GM18861 (cell line): ENCODE measurements at regions not wholly inside any gene's neighbourhood (a gene's known extent, or its start where the extent isn't known, plus 50 kb on each side); places are given as distances from the start of the nearest gene placed in this dataset.

Source experiments
- ATAC-seq: cut with Tn5 transposase; IDR thresholded peaks from one replicate; pipeline ENCODE4 v1.9.1; 2021; ENCODE audit not compliant: unreplicated experiment

DNA sequence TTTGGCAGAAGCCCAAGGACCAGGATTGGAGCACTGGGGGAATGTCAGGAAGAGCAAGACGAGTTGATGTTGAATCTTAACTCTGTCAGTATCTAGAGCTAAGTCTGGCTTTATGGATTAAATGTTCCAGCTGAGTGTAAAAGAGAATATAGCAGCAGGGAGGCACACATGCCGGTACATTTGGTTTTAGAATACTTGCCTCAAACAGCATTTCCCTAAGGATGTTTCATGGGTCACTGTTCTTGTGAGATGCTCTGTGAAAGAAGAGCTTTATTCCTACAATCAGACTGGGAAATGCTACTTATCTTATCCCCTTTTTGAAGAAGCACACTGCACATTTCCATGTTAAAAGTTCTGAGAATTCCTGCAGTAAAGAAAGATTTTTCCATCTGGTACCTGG, 440.3 kb upstream of the B3GALT2 start:
- no peak for ATAC-seq

DNA sequence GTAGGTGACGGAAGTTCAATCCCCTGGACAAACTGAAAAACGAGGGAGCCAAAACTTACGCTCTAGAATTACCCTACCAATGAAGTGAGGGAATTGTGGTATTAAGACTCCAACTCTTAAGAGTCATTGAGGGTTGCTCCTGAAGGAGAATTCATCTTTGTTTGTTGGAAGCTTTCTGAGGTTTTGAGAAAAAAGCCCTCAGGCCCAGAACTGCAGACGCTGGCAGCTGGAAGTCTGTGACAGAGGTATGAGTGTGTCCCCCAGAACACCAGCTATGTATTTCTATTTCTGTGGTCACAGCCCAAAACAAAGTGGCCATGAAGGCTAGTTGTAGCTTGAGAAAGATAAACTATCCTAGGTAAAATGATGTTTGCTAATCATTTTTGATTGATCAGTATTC, 438.8 kb upstream of the B3GALT2 start:
- ATAC-seq = no peak

DNA sequence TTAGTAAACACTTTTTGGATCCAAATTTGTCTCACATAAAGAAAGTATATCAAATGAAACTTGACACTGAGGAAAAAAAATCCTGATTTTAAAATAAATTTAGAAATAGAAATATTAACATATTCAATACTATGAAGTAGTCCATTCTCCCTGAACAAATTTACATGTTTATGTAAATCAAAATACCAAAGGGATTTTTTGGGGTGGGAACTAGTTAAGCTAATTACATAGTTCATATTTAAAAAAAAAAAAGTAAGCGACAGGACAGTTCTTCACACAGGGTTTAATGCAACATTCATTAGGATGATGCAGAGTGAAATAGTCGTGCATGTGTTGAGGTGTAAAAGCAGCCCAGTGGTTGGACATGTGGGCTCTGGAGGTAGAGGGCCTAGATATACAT, 433.5 kb upstream of the B3GALT2 start:
- no peak for ATAC-seq

DNA sequence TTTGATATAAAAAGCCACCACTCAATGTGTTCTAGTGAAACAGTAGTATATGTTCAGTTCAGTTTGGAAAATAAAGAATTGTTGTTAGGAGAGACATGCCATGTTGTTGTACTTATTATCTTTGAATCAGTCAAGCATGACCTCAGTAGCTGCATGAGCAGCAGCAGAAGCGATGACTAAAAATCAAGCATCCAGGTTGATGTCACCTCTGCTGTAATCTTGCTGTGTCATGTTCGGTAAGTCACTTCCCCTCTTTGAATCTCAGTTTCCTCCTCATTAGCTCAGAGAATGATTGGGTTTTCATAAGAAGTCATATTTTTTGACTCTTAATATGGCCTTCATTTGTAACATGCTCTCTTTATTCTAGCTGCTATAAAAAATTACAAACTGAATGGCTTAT, 428.4 kb upstream of the B3GALT2 start:
- peak; percentile 67 for ATAC-seq

DNA sequence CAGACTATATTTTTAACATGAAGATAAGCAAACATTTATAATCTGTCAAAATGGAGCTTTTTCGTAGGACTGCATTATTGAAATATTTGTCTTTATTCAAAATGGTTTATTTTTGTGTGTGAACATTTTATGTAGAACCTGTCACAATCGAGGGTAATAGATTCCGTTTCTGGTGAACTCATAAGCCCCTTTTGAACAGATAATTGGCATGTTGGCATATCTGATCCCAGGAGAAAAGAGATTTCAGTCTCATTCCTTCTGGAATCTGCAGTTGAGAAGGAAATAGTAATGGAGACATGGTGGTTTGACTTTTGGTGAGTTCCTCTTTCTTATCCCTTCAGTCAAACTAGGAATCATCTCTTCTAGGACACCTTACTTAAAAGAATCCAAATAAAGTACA, 427.9 kb upstream of the B3GALT2 start:
- no peak for ATAC-seq

DNA sequence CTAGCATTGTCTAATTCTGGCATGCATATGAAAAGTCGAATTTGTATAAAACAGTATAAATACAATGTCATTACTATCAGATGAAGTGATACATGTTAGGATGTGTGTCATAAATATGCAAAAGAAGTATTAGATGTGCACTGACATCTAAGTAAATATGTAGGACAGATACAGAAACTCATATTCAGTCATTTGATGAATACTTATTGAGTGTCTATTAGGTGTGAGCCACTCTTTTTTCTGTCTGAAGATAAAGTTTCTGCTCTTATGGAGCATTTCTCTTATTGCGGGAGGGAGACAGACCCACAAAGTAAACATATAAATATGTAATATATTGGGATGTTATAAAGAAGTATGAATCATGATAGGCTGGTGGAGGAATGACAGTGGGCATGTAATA, 426.6 kb upstream of the B3GALT2 start:
- ATAC-seq = no peak

DNA sequence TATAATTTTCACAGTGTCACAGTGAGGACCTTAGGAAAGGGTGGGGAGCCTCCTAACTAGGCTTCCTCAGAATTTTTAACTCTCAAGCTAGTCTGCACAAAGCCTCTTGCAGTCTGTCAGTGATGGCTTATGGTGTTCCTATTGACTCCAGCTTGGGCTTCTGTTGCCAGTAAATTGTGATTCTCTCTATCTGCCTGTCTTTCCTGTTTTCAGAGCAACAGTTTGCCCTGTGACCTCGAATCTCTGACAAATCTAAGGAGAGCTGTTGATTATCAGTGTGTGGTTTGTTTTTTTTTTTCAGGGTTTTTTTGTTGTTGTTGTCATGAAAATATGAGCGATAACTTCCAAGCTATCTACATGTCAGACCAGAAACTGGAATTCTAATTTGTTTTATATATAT, 423.2 kb upstream of the B3GALT2 start:
- no peak for ATAC-seq

DNA sequence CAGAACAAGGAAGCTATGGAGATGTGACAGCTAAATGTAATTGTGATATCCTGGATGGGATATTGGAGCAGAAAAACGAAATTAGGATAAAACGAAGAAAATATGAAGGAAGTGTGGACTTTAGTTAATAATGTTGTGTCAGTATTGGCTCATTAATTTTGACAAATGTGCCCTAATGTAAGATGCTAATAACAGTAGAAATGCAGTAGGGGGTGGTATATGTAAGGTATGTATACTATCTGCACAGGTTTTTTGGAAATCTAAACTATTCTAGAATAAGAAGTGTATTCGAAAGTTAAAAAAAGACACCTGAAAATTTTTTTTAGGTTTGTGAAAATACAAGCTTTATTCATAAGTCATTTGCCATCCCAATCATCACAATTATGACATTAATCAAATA, 421.4 kb upstream of the B3GALT2 start:
- no peak for ATAC-seq

DNA sequence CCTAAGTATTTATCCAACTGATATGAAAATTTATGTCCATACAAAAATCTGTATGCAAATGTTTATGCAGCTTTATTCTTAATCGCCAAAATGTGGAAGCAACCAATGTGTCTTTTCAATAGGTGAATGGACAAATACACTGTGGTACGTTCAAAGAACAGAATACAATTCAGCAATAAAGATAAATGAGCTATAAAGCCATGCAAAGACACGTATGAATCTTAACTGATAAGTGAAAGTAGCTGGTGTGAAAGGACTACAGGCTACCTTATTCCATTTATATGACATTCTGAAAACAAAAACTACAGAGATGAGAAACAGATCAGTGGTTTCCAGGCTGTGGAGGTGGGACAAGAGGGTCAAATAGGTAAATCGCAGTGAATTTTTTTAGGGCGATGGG, 419.6 kb upstream of the B3GALT2 start:
- no peak for ATAC-seq

DNA sequence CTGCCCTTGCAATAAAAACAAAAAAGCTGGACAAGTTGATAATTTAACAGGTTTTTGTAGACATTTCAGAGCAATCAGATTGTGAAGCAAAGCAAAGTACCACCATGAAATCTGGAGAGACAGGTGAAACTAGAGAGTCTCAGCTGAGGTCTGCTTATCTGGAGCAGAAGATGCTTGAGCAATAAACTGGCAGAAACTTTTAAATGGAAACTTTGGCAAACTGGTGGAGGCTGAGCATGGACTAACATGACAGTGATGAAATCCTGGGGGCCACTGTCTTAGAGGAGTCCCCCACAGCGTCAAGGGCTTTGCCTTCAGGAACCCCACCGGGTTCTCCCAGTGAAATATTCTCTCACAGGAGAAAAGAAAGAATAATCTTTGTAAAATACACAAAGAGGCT, 416.3 kb upstream of the B3GALT2 start:
- ATAC-seq = no peak

DNA sequence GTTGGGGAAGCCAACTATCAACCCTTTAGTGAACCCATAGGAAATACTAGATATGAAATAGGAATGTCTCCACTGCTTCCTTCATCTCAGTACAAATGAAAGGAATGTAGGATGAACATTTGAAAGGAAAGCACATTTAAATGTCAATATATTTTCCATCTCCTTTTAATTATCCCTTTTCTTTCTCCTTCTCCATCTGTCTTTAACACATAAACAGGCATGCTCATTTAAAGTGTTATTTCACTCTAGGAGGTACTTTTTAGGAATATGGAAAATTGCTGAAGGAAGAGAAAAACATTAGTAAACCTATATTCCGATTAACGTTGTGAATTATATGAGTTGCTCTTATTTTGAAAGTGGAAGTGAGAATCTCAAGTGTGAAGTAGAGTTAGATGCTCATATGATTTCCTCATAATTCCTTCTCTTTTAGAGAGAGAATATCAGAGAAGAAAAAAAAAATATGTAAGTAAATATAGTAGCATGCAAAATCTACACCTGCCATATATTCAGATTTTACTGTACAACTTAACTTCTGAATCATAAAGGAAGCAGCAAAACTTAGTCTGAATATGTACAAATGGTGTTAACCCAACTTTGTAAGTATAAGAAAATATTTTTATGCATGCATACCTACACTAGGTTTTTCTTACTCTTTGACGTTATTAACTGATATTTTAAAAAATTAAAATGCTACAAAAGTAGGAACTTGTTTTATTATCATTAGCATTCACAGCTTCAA, 406.9 kb upstream of the B3GALT2 start:
- no peak for ATAC-seq

DNA sequence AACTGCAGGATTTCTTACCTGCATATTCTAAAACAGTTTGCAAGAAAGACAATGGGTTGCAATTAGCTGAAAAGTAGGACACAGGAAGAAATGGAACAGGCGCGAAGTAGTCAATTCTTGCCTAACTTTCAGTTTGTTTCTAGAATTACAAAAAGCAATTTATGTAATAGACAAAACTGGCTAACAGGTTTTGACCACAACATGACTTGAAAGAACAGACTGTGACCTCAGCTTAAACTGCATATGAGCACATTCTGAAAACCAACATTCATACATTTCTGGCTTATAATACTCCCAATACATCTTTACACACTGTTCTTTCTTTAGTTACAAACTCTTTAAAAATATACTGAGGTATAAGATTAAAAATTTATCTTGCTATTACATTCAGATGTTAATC, 405.9 kb upstream of the B3GALT2 start:
- ATAC-seq = no peak

DNA sequence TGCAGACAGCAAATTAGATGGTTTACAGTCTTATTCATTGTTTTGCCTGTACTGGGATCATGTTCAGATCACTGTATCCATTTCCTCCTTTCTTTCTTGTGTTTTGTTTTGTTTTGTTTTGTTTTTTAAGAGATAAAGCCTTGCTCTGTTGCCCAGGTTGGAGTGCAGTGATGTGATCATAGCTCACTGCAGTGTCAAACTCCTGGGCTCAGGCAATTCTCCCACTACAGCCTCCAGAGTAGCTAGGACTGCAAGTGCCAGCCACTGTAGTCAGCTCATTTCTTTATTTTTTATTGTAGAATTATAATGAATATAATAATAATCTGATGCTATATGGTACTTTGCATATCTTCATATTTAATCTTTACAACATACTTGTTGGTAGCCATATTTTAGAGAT, 403.7 kb upstream of the B3GALT2 start:
- no peak for ATAC-seq

DNA sequence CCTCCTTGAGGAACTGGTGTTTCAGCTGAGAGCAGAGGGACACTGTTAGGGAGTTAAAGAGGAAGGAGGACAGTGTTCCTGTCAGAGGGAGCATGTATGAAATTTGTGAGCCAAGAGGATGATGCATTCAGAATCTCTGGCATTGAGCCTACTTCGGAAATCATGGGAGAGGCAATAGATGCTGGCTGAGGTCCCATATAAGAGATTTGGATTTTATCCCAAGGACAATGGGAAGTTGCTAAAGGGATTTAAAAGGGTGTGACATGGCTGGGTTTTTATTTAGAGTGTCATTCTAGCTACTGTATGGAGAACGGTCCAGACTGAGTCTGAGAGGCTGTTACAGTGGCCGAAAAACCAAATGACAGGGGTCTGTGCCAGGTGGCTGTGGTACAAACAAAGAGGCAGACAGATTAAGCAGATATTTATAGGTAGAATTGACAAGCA, 403.2 kb upstream of the B3GALT2 start:
- no peak for ATAC-seq

DNA sequence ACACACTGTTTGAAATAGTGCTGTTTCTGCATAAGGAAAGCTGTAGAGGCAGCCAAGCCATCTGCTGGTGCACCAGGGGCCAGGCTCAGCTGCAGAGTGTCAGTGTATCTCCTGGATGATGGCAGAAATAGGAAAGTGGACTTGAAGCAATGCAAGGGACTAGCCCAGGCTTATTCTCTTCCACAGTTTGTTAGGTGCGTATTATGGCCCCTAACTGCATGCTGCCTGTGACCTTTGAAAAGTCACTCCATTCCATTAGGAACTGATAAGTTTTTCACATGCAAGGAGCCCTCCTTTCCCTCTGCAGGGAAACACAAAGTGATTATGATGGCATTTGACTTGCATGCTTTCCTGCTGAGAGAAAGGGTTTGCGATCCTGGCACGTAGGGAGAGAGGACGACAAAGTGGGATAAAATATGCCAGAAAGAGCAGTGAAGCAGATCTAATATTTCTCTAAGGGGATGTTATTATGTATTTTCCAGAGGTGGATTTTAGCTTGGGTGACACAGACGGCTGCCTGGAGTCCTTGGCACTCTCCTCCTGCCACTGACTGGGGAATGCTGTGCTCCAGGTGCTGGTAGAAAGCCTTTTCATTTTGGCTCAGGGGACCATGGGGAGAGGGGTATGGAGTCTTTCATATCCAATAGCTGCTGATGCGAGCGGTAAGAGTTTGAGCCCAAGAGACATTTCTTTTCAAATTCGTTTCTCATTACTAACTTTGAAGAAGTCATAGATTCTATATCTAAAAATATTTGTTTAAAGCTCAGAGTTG, 402.1 kb upstream of the B3GALT2 start:
- ATAC-seq = no peak

DNA sequence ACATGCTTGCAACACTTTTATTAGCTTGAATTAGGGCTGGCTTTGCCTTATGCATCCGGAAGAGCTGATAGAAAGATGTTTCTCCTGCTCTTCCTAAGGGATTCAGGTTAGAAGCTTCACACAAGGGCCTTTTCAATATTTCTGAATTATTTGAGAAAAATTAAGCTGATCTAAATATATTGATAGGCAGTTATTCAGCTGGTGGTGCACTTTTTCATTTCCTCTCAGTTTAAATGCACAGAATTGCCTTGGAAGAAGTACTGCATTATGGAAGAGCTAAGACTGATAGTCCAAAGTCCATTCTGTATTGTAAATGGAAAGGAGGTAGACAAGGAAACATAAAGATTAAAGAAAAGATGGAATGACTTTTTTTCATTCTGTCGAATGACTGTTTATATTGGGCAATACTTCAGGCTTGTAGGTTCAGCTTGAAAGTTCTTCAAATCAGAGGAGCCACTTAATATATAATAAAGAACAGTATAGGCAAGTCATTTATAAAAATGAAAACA, 398.4 kb upstream of the B3GALT2 start:
- ATAC-seq = no peak

DNA sequence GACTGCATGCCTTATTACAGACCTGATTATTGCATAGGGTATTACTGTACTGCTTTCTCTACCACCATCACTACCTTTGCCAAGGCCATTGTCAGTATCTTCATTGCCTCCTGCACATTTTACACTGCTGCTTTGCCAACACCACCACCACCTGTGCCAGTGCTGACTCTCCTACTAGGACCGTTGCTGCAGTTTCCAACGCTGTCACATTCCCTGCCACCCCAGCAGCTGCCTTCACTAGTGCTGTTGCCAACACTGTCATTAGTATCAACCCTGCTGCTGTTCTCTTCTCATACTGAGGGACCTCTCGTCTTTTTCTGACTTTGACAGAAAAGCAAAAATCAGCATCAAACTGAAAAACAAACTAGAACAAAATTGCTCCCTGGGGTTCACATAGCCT, 394.9 kb upstream of the B3GALT2 start:
- ATAC-seq = no peak

DNA sequence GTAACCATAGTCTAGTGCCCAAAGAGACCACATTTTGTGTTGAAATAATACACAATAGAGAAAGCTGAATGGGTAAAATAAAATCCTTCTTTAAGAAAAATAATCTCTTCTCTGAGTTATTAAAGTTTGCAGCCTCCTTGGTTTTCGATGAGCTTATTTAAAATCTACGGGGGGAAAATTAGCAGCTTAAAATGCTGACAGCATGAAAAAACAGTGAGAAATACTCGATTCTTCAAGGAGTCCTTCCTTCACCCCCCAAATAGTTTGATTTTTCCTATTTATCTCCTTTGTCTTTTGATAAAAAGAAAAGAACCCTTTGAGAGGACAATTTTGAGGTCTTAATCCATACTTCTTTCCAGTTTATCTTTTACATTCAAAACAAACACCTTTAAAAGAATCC, 394.0 kb upstream of the B3GALT2 start:
- ATAC-seq = no peak

DNA sequence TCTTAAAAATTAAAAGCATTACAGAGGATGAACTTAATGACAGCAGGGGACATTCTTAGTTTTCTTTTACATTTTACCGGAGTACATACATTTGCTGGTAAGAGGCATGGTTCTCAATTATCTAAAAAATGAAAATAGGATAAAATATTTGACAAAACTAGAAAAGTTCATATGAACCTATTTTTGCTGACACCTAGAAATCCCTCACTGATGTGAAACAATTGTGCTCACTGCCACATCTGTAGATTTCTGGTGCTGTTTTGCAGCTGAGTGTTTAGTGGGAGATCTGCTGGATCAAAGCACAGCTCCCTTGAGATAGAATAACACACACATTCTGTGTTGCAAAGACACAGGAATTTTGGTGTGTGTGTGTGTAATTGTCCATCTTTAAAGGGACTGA, 392.9 kb upstream of the B3GALT2 start:
- no peak for ATAC-seq

DNA sequence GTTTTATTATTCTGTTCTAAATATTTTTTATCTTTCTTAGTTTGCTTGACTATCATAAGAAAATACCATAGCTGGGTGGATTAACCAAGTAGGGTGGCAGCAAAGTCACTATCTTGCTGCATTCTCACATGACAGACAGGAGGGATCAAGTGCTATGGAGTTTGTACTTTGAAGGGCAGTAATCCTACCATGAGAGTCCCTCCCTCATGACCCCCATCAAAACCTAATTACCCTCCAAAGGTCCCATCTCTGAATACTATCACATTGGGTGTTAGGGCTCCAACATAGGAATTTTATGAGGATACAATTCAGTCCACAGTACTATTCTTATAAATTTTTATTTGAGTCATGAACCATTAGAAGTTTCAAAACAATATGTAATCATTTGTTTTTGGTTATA, 388.5 kb upstream of the B3GALT2 start:
- ATAC-seq = no peak

DNA sequence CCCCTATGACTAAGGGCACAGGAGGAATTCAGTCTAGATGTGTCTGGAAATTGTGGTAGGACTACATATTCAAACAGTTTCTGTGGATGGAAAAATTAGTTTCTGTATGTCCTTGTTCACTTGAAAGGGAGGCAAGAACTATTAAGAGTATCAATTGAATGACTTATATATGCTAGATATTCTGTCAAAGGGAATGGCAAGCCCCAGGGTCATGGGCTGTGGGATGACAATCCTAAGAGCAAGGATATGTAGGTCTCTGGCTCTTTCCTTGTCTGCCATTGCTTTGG, 383.5 kb upstream of the B3GALT2 start:
- no peak for ATAC-seq

DNA sequence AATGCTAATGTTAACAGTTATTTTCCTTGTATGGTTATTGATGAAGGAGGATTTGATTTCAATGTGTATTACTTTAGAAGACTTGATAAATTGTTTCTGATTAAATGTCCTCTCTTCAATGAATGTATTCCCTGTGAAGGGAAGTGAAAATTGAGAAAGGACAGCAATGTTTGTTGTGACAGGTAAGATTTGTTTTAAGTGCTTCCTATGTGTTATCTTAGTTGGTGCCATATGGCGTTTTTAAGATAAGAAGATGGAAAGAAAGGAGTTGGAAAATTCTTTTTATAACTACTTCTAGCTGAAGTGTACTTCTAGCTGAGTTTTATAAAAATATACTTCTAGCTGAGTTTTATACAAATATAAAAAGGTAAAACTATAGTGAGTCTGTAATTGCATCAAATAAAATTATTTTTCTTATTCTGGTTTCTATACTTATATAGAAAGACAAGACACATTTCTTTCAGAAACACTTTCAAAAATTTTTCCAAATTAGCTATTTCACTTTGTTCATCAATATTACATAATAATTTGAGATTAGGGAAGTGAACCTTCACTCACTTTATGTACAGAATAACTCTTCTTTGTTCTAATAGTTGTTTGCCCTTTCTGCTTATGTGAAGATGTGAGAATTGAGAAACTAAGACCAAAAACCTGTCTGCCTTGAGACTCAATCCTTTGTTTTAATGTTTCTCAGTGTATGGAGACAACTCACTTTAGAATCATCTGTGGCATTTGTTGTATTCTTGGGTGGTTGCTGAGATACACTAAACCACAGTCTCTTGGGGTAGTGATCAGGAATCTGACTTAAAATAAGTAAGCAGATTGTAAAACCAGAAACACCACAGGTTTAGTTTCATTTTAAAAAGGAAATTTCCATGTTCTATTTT, 382.9 kb upstream of the B3GALT2 start:
- no peak for ATAC-seq
